Panc1 (cell line): ENCODE measurements at regions not wholly inside any gene's neighbourhood (a gene's known extent, or its start where the extent isn't known, plus 50 kb on each side); places are given as distances from the start of the nearest gene placed in this dataset.

ENCODE experiments used
- ATAC-seq: fragments of 200-7000 bp; cut with Tn5 transposase; 2 replicates; pipeline ENCODE4 v1.9.1; 2020; ENCODE audit warnings: mild to moderate bottlenecking, moderate library complexity
- BruUV-seq: library from RNA; stranded (reverse); fragments of 400-500 nt; replicated peaks from 2 replicates; lab custom pipeline; 2021; lab: Mats Ljungman, UMichigan
- CTCF ChIA-PET: fragments of 300-600 bp; sonication (Branson Sonifier 250); formaldehyde crosslinking; loops from one replicate; lab custom pipeline; 2022; ENCODE audit warnings: antibody characterized with exemption; lab: Charles Lee
- POLR2A ChIA-PET: fragments of 300-600 bp; sonication (Branson Sonifier 250); formaldehyde crosslinking; loops from one replicate; lab custom pipeline; 2022; ENCODE audit warnings: antibody characterized with exemption; lab: Charles Lee
- DNase-seq: peaks from one replicate; pipeline ENCODE4 v3.0.0-alpha.2; 2010; ENCODE audit warnings: low read depth, low spot score
- H3K27ac ChIP-seq: 2 replicates; pipeline ENCODE4 v1.5.1; 2011; ENCODE audit warnings: mild to moderate bottlenecking, low read length, inconsistent platforms
- H3K27me3 ChIP-seq: fragments of 200-500 bp; sonication (Bioruptor generic); 2 replicates; pipeline ENCODE4 v1.6.0; 2014; ENCODE audit warnings: low read length, inconsistent platforms; ENCODE audit not compliant: control insufficient read depth, insufficient read depth
- H3K36me3 ChIP-seq: fragments of 200-500 bp; sonication (Bioruptor generic); 2 replicates; pipeline ENCODE4 v1.5.1; 2014; ENCODE audit warnings: inconsistent platforms, mild to moderate bottlenecking, low read length, moderate library complexity; ENCODE audit not compliant: control insufficient read depth, insufficient read depth
- H3K4me1 ChIP-seq: 2 replicates; pipeline ENCODE4 v1.5.1; 2011; ENCODE audit warnings: inconsistent platforms, mild to moderate bottlenecking, low read length, moderate library complexity; ENCODE audit not compliant: control insufficient read depth, insufficient read depth
- H3K4me3 ChIP-seq, 2 experiments: 2 replicates each; pipeline ENCODE4 v1.5.1; 2011 to 2012; ENCODE audit warnings: low read depth in 2 of 2, low read length in 2 of 2, mild to moderate bottlenecking in 2 of 2, inconsistent platforms in 1 of 2, moderate library complexity in 1 of 2
- H3K9me3 ChIP-seq: fragments of 200-500 bp; sonication (Bioruptor generic); 2 replicates; pipeline ENCODE4 v1.5.1; 2014; ENCODE audit warnings: low read depth, mild to moderate bottlenecking, inconsistent platforms, low read length, moderate library complexity; ENCODE audit not compliant: control insufficient read depth, insufficient read depth
- CTCF ChIP-seq: fragments of 450-650 bp; IDR thresholded peaks from 2 replicates; pipeline ENCODE4 v1.5.1; 2017; ENCODE audit warnings: mild to moderate bottlenecking
- POLR2AphosphoS5 ChIP-seq: IDR thresholded peaks from 2 replicates; pipeline ENCODE4 v1.6.1; 2012; ENCODE audit warnings: mild to moderate bottlenecking, low read depth, low read length, moderate library complexity
- SIN3A ChIP-seq: IDR thresholded peaks from 2 replicates; pipeline ENCODE4 v1.6.1; 2012; ENCODE audit warnings: low read depth, mild to moderate bottlenecking, low read length, moderate library complexity, borderline replicate concordance; ENCODE audit not compliant: insufficient read depth
- TCF7L2 ChIP-seq: IDR thresholded peaks from 2 replicates; pipeline ENCODE4 v1.6.1; 2011; ENCODE audit warnings: mild to moderate bottlenecking, low read depth, low read length, inconsistent platforms
- in situ Hi-C: cut with HindIII; loops from 2 replicates; pipeline ENCODE4 v1.10.0; 2016; ENCODE audit warnings: low sequenced_read_pairs, low pct_unique_long_range_greater_than_20kb
- intact Hi-C: fragments of 100-400 bp; cut with micrococcal nuclease; formaldehyde crosslinking; loops from one replicate; pipeline ENCODE4 v1.10.0; 2022; ENCODE audit not compliant: unreplicated experiment
- TF ChIP-seq, protein P1 (sequence below), 2 experiments: IDR thresholded peaks; 2 replicates each; pipeline ENCODE4 v1.6.1; 2011 to 2012; ENCODE audit warnings: low read depth in 2 of 2, control low read depth in 1 of 2, low read length in 1 of 2, mild to moderate bottlenecking in 1 of 2, moderate library complexity in 1 of 2; ENCODE audit not compliant: insufficient read depth in 1 of 2

GRCh38 chr10:131790021-131790420 lies 110.8 kb upstream of the PPP2R2D start:
- H3K36me3 ChIP-seq: no peaks in the 10 kb centered on the region
- ChIA-PET POLR2A (no interaction called here), CTCF (no interaction called here)
- H3K27ac ChIP-seq: no peak overlapping the region
- H3K4me1 ChIP-seq: no peaks in the 10 kb centered on the region
- in situ Hi-C loops (no loop called here), intact Hi-C loops (no loop called here)
- no peaks in the 10 kb centered on the region for H3K9me3 ChIP-seq
- DNase-seq (no peak), ATAC-seq (no peak)
- TF ChIP-seq POLR2AphosphoS5: no peak
- TF ChIP-seq, protein P1, sequence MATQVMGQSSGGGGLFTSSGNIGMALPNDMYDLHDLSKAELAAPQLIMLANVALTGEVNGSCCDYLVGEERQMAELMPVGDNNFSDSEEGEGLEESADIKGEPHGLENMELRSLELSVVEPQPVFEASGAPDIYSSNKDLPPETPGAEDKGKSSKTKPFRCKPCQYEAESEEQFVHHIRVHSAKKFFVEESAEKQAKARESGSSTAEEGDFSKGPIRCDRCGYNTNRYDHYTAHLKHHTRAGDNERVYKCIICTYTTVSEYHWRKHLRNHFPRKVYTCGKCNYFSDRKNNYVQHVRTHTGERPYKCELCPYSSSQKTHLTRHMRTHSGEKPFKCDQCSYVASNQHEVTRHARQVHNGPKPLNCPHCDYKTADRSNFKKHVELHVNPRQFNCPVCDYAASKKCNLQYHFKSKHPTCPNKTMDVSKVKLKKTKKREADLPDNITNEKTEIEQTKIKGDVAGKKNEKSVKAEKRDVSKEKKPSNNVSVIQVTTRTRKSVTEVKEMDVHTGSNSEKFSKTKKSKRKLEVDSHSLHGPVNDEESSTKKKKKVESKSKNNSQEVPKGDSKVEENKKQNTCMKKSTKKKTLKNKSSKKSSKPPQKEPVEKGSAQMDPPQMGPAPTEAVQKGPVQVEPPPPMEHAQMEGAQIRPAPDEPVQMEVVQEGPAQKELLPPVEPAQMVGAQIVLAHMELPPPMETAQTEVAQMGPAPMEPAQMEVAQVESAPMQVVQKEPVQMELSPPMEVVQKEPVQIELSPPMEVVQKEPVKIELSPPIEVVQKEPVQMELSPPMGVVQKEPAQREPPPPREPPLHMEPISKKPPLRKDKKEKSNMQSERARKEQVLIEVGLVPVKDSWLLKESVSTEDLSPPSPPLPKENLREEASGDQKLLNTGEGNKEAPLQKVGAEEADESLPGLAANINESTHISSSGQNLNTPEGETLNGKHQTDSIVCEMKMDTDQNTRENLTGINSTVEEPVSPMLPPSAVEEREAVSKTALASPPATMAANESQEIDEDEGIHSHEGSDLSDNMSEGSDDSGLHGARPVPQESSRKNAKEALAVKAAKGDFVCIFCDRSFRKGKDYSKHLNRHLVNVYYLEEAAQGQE (IDR thresholded peaks at IDR 0.05; ENCODE audit: insufficient read depth in 1 of 2, low read depth in 2 of 2, low read length in 1 of 2): no peak
- TF ChIP-seq TCF7L2: no peak
- no peak for TF ChIP-seq SIN3A
- no peak for TF ChIP-seq CTCF
- H3K4me3 ChIP-seq: no peak overlapping the region
- BruUV-seq: no TSS peak
- H3K27me3 ChIP-seq: peaks cover 15% of the 10 kb centered on the region

- Histone ChIP-seq H3K27me3 (peaks cover 19% of the 10 kb centered on the region), H3K9me3 (peaks cover 2% of the 10 kb centered on the region; the same call in 1 of the 2 replicates), H3K4me1 (no peaks in the 10 kb centered on the region), H3K27ac (no peak overlapping the region), H3K36me3 (no peaks in the 10 kb centered on the region), H3K4me3 (no peak overlapping the region)
- ChIA-PET CTCF (no interaction called here), POLR2A (no interaction called here)
- TF ChIP-seq SIN3A (no peak), CTCF (no peak), POLR2AphosphoS5 (no peak), TCF7L2 (no peak)
- TF ChIP-seq, protein P1 (IDR thresholded peaks at IDR 0.05; ENCODE audit: insufficient read depth in 1 of 2, low read depth in 2 of 2, low read length in 1 of 2): no peak
- no TSS peak for BruUV-seq
- ATAC-seq: no peak
- intact Hi-C loops: no loop called here
- in situ Hi-C loops: no loop called here
- DNase-seq: no peak
These were observed 108.7 kb upstream of the PPP2R2D start for GRCh38 chr10:131792011-131792651.
